ENCODE measurements at regions not wholly inside any gene's neighbourhood (a gene's known extent, or its start where the extent isn't known, plus 50 kb on each side); places are given as distances from the start of the nearest gene placed in this dataset.
"Not testable (repeated sequence)": the region's sequence is repeated elsewhere in the genome, so short reads cannot be mapped to it uniquely, and the experiment has no call there.

- H3K36me3 Mint-ChIP-seq; H3K27ac Mint-ChIP-seq; H3K4me3 ChIP-seq (ENCODE audit: control insufficient read depth in 1 of 2, extremely low read depth in 1 of 2, low read length in 1 of 2); H3K4me1 ChIP-seq (ENCODE audit: control insufficient read depth in 1 of 2, extremely low read depth in 1 of 2, insufficient read depth in 2 of 2, low read length in 2 of 2); H3K27me3 Mint-ChIP-seq; H3K36me3 ChIP-seq (ENCODE audit: control insufficient read depth in 2 of 2, extremely low read depth in 1 of 2, insufficient read depth in 1 of 2, low read length in 1 of 2); H3K4me3 Mint-ChIP-seq; H3K27me3 ChIP-seq (replicated peaks in 1 of 2; ENCODE audit: control insufficient read depth in 2 of 2, extremely low read depth in 1 of 2, insufficient read depth in 2 of 2, low read length in 1 of 2); DNase-seq; H3K9me3 ChIP-seq; POLR2A ChIA-PET; ATAC-seq (replicated peaks in 1 of 4); H3K9me3 Mint-ChIP-seq; H3K27ac ChIP-seq (ENCODE audit: low read length): not testable (repeated sequence)
- 98% methylated on average over 4 of the region's 7 CpGs for WGBS (ENCODE audit: insufficient coverage)
- peaks cover 7 to 13% (median 10%) of the 10 kb centered on the region in 3 donors for H3K4me1 Mint-ChIP-seq
- CTCF ChIA-PET: interaction anchor here in 1 of 2 donors (0.6 to 0.9 kb wide), 2 partner anchors 139 to 191 kb away, joined by 3 read pairs; no protein-coding TSS in a partner anchor
These were observed 57.8 kb upstream of the RASSF3 start for GRCh38 chr12:64552510-64552909.

DNA sequence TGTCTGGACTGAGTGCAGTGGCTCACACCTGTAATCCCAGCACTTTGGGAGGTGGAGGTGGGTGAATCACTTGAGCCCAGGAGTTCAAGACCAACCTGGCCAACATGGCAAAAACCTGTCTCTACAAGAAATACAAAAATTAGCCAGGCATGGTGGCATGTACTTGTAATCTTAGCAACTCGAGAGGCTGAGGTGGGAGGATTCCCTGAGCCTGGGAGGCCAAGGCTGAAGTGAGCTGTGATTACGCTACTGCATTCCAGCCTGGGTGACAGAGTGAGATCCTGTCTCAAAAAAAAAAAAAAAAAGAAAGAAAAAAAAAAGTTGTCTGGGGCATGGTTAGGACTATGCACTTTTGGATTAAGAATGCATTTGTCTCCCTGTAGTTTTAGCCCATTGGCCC lies 56.6 kb upstream of the RASSF3 start:
- 90% methylated on average over 2 of the region's 2 CpGs for WGBS (ENCODE audit: insufficient coverage)
- not testable (repeated sequence) for H3K27ac Mint-ChIP-seq; H3K4me1 ChIP-seq (ENCODE audit: control insufficient read depth in 1 of 2, extremely low read depth in 1 of 2, insufficient read depth in 2 of 2, low read length in 2 of 2); DNase-seq; H3K9me3 Mint-ChIP-seq; H3K36me3 ChIP-seq (ENCODE audit: control insufficient read depth in 2 of 2, extremely low read depth in 1 of 2, insufficient read depth in 1 of 2, low read length in 1 of 2); H3K4me3 ChIP-seq (ENCODE audit: control insufficient read depth in 1 of 2, extremely low read depth in 1 of 2, low read length in 1 of 2); H3K36me3 Mint-ChIP-seq; H3K9me3 ChIP-seq; H3K27me3 Mint-ChIP-seq; H3K27ac ChIP-seq (ENCODE audit: low read length); H3K27me3 ChIP-seq (replicated peaks in 1 of 2; ENCODE audit: control insufficient read depth in 2 of 2, extremely low read depth in 1 of 2, insufficient read depth in 2 of 2, low read length in 1 of 2); H3K4me3 Mint-ChIP-seq; ATAC-seq (replicated peaks in 1 of 4)
- peaks cover 7 to 13% (median 10%) of the 10 kb centered on the region in 3 donors for H3K4me1 Mint-ChIP-seq
- ChIA-PET CTCF (interaction anchor here in 1 of 2 donors (0.8 kb wide), 1 partner anchor 144 kb away, joined by 3 read pairs; no protein-coding TSS in a partner anchor), POLR2A (interaction anchor here in 1 of 2 donors (0.7 kb wide), 1 partner anchor 29 kb away, joined by 6 read pairs; no protein-coding TSS in a partner anchor)

DNA sequence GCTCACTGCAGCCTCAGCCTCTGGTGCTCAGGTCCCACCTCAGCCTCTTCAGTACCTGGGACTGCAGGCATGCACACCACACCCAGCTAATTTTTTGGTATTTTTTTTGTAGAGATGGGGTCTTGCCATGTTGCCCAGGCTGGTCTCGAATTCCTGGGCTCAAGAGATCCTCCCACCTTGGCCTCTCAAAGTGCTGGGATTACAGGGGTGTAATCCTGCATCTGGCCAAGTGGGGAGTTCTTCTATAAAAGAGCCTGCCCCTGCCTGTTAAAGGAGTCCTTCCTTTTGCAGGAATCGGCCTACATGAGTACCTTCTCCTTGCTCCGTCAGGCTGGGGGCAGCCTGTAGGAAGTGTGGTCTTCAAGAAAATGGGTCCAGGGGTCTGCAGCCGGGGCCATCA lies 54.1 kb upstream of the RASSF3 start:
- Histone ChIP-seq H3K9me3 (no peaks in the 10 kb centered on the region), H3K27ac (ENCODE audit: low read length) (no peak overlapping the region), H3K36me3 (ENCODE audit: control insufficient read depth in 2 of 2, extremely low read depth in 1 of 2, insufficient read depth in 1 of 2, low read length in 1 of 2) (no peaks in the 10 kb centered on the region), H3K4me1 (ENCODE audit: control insufficient read depth in 1 of 2, extremely low read depth in 1 of 2, insufficient read depth in 2 of 2, low read length in 2 of 2) (no peaks in the 10 kb centered on the region), H3K4me3 (ENCODE audit: control insufficient read depth in 1 of 2, extremely low read depth in 1 of 2, low read length in 1 of 2) (no peak overlapping the region), H3K27me3 (replicated peaks in 1 of 2; ENCODE audit: control insufficient read depth in 2 of 2, extremely low read depth in 1 of 2, insufficient read depth in 2 of 2, low read length in 1 of 2) (no peaks in the 10 kb centered on the region)
- no peak for ATAC-seq (replicated peaks in 1 of 4)
- ChIA-PET CTCF (no interaction called here), POLR2A (no interaction called here)
- 50% methylated on average over 2 of the region's 4 CpGs for whole genome bisulfite sequencing (ENCODE audit: insufficient coverage)
- Mint-ChIP-seq H3K36me3 (no peaks in the 10 kb centered on the region), H3K27me3 (no peaks in the 10 kb centered on the region), H3K9me3 (no peaks in the 10 kb centered on the region), H3K27ac (no peak overlapping the region), H3K4me3 (no peak overlapping the region), H3K4me1 (peaks cover 0 to 8% (median 3%) of the 10 kb centered on the region in 3 donors)
- no peak for DNase-seq

- H3K27me3 ChIP-seq (replicated peaks in 1 of 2; ENCODE audit: control insufficient read depth in 2 of 2, extremely low read depth in 1 of 2, insufficient read depth in 2 of 2, low read length in 1 of 2): peaks cover 0 to 2% of the 10 kb centered on the region in 2 experiments
- 88% methylated on average over 6 of the region's 7 CpGs for WGBS (ENCODE audit: insufficient coverage)
- ATAC-seq (replicated peaks in 1 of 4): no peak
- H3K4me1 ChIP-seq (ENCODE audit: control insufficient read depth in 1 of 2, extremely low read depth in 1 of 2, insufficient read depth in 2 of 2, low read length in 2 of 2): no peaks in the 10 kb centered on the region
- Mint-ChIP-seq H3K27me3 (no peaks in the 10 kb centered on the region), H3K9me3 (no peaks in the 10 kb centered on the region), H3K4me3 (no peak overlapping the region), H3K27ac (no peak overlapping the region), H3K36me3 (no peaks in the 10 kb centered on the region), H3K4me1 (peaks cover 0 to 10% (median 6%) of the 10 kb centered on the region in 3 donors)
- CTCF ChIA-PET: interaction anchor here (1.2 to 1.7 kb wide), 2 partner anchors 9 to 139 kb away, joined by 4 to 7 read pairs; no protein-coding TSS in a partner anchor
- no peaks in the 10 kb centered on the region for H3K9me3 ChIP-seq
- POLR2A ChIA-PET: no interaction called here
- no peak for DNase-seq
- no peaks in the 10 kb centered on the region for H3K36me3 ChIP-seq (ENCODE audit: control insufficient read depth in 2 of 2, extremely low read depth in 1 of 2, insufficient read depth in 1 of 2, low read length in 1 of 2)
- no peak overlapping the region for H3K4me3 ChIP-seq (ENCODE audit: control insufficient read depth in 1 of 2, extremely low read depth in 1 of 2, low read length in 1 of 2)
- no peak overlapping the region for H3K27ac ChIP-seq (ENCODE audit: low read length)
These were observed 51.5 kb upstream of the RASSF3 start for GRCh38 chr12:64558754-64559153.

DNA sequence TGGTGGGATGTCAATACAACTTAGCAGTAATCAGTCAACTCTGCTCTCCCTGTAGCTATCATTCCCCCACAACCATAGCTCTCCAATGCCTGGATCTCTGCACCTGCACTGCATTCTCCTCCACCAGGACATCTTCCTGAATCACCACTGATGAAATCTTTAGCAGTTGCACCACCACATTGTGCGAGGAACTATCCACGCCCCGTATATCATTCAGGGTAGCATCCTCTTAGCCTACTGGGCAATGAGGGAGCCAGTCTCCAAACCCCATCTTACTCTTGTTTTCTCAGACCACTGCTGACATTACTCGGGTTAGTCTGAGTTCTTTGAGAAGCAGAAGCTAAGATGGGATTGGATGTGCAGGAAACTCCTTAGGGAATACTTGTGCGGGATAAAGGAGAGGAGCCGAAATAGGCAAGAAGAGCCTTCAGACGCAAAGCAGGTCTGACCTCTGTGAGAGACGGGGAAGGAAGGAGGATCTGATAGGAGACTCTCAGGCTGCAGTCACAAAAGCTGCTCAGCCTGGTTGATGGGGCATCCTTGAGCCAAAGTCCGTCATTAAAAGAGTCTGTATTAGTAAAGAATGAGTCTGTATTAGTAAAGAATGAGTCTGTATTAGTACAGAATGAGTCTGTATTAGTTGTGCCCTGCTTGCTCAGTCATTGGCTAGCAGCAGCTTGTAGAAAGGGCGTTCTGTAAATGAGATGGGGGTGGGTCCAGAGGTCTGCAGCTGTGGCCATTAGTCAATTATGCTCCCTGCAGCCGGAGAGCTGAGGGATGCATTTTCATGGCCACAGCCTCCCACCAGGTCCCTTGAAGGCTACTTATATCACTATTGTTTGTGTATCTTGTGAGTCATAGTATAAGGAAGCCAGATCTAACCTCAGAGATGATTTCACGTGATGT lies 49.6 kb upstream of the RASSF3 start:
- WGBS (ENCODE audit: insufficient coverage): 89% methylated on average over 9 of the region's 12 CpGs
- Mint-ChIP-seq H3K4me3 (no peak overlapping the region), H3K9me3 (no peaks in the 10 kb centered on the region), H3K4me1 (peaks cover 0 to 10% (median 6%) of the 10 kb centered on the region in 3 donors), H3K27ac (no peak overlapping the region), H3K27me3 (no peaks in the 10 kb centered on the region), H3K36me3 (no peaks in the 10 kb centered on the region)
- ATAC-seq (replicated peaks in 1 of 4) (peak in 1 of 4 experiments; percentile 27), DNase-seq (no peak)
- H3K9me3 ChIP-seq: no peaks in the 10 kb centered on the region
- H3K36me3 ChIP-seq (ENCODE audit: control insufficient read depth in 2 of 2, extremely low read depth in 1 of 2, insufficient read depth in 1 of 2, low read length in 1 of 2): no peaks in the 10 kb centered on the region
- peaks cover 0 to 2% of the 10 kb centered on the region in 2 experiments for H3K27me3 ChIP-seq (replicated peaks in 1 of 2; ENCODE audit: control insufficient read depth in 2 of 2, extremely low read depth in 1 of 2, insufficient read depth in 2 of 2, low read length in 1 of 2)
- H3K4me3 ChIP-seq (ENCODE audit: control insufficient read depth in 1 of 2, extremely low read depth in 1 of 2, low read length in 1 of 2): no peak overlapping the region
- ChIA-PET POLR2A (interaction anchor here in 1 of 2 donors (0.6 kb wide), 1 partner anchor 201 kb away, joined by 3 read pairs; no protein-coding TSS in a partner anchor), CTCF (interaction anchor here (0.7 to 1.7 kb wide), 3 partner anchors 11 to 138 kb away, joined by 3 to 7 read pairs (median 4); no protein-coding TSS in a partner anchor)
- H3K27ac ChIP-seq (ENCODE audit: low read length): no peak overlapping the region
- H3K4me1 ChIP-seq (ENCODE audit: control insufficient read depth in 1 of 2, extremely low read depth in 1 of 2, insufficient read depth in 2 of 2, low read length in 2 of 2): no peaks in the 10 kb centered on the region
